Activated naive CD4-positive, alpha-beta T cell treated with anti-CD3 and anti-CD28 coated beads, Interleukin-2, amount 10 ng/mL, durations not matched to agents 7 days and 5 days (primary cell): ENCODE measurements at regions not wholly inside any gene's neighbourhood (a gene's known extent, or its start where the extent isn't known, plus 50 kb on each side); places are given as distances from the start of the nearest gene placed in this dataset.

Source experiments
- CTCF ChIA-PET: fragments of 350-600 bp; sonication (Branson Sonifier 250); formaldehyde crosslinking; loops from one replicate; lab custom pipeline; 2021; ENCODE audit warnings: antibody characterized with exemption; lab: Charles Lee
- DNase-seq: peaks from one replicate; pipeline ENCODE4 v3.0.0-alpha.2; 2020
- H3K27ac Mint-ChIP-seq: one replicate; pipeline ENCODE4 v1.8.0; 2021; ENCODE audit warnings: mild to moderate bottlenecking, moderate library complexity, mixed read lengths
- H3K27me3 Mint-ChIP-seq: one replicate; pipeline ENCODE4 v1.8.0; 2021; ENCODE audit warnings: mild to moderate bottlenecking, mixed read lengths
- H3K36me3 Mint-ChIP-seq: one replicate; pipeline ENCODE4 v1.8.0; 2021; ENCODE audit warnings: mixed read lengths
- H3K4me1 Mint-ChIP-seq: one replicate; pipeline ENCODE4 v1.8.0; 2021; ENCODE audit warnings: mixed read lengths
- H3K4me3 Mint-ChIP-seq: one replicate; pipeline ENCODE4 v1.8.0; 2021; ENCODE audit warnings: mild to moderate bottlenecking, moderate library complexity, mixed read lengths
- H3K9me3 Mint-ChIP-seq: one replicate; pipeline ENCODE4 v1.8.0; 2021; ENCODE audit warnings: mixed read lengths

DNA sequence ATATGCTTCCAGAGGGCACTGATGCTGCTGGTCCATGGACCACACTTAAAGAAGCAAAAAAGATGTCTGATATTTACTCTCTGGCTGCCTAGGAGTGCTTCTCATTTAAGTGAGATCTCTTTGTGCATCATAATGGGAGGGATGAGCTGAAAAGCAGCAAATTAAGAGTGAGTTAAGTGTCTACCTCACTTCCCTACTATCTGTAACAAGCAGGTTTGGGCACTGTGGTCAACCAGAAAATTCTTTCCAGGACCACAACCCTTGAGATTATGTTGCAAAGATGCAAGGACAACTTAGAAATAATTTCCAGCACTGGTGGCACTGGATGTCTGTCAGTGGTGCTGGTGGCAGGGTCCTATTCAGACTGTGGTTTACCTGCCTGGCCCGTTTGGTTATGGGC, 52.1 kb upstream of the USPL1 start:
- Mint-ChIP-seq H3K27ac (no peak overlapping the region), H3K4me1 (peaks cover 3% of the 10 kb centered on the region), H3K36me3 (no peaks in the 10 kb centered on the region), H3K27me3 (peaks cover 6% of the 10 kb centered on the region), H3K4me3 (no peak overlapping the region), H3K9me3 (no peaks in the 10 kb centered on the region)
- CTCF ChIA-PET: no interaction called here
- no peak for DNase-seq

DNA sequence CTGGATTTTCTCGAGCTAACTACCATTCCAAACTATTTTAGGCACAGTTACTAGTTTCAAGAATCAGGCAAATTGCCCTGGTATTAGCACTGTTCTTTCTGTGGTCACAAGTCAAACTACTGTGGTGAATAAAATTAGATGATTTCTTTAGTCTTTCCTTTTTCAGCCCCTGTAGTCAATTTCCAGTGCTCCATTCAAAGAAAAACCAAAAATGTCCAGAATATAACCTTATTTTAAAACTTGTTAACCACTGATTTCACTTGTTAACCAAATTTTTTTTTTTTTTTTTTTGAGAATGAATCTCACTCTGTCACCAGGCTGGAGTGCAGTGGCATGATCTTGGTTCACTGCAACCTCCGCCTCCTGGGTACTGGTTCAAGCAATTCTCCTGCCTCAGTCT, 50.6 kb upstream of the USPL1 start:
- CTCF ChIA-PET: interaction anchor here (0.9 kb wide), 1 partner anchor 14 kb away, joined by 4 read pairs; no protein-coding TSS in a partner anchor
- DNase-seq: no peak
- Mint-ChIP-seq H3K9me3 (no peaks in the 10 kb centered on the region), H3K36me3 (no peaks in the 10 kb centered on the region), H3K4me3 (no peak overlapping the region), H3K27ac (no peak overlapping the region), H3K4me1 (peaks cover 13% of the 10 kb centered on the region), H3K27me3 (no peaks in the 10 kb centered on the region)
